HG02798 (cell line): ENCODE measurements at regions not wholly inside any gene's neighbourhood (a gene's known extent, or its start where the extent isn't known, plus 50 kb on each side); places are given as distances from the start of the nearest gene placed in this dataset.

Experiments used
- ATAC-seq: cut with Tn5 transposase; IDR thresholded peaks from one replicate; pipeline ENCODE4 v1.9.1; 2021; ENCODE audit warnings: mild to moderate bottlenecking; ENCODE audit not compliant: unreplicated experiment, poor library complexity

- no peak for ATAC-seq
Observed at GRCh38 chr12:69059465-69060457, 126.8 kb upstream of the CPM start.

GRCh38 chr12:69061574-69061973 lies 128.6 kb upstream of the CPM start:
- ATAC-seq, result no peak

- ATAC-seq, result no peak
Observed at GRCh38 chr12:69062621-69063237, 129.8 kb upstream of the CPM start.

- no peak for ATAC-seq
Observed at GRCh38 chr12:69064734-69065443, 131.9 kb upstream of the CPM start.

- no peak for ATAC-seq
Observed at GRCh38 chr12:69065775-69066174, 132.8 kb upstream of the CPM start.

GRCh38 chr12:69066492-69067373 lies 133.8 kb upstream of the CPM start:
- no peak for ATAC-seq

GRCh38 chr12:69067713-69068112 lies 134.7 kb upstream of the CPM start:
- no peak for ATAC-seq

- ATAC-seq, result no peak
Observed at GRCh38 chr12:69068448-69068847, 135.5 kb upstream of the CPM start.

- ATAC-seq, result no peak
Observed at GRCh38 chr12:69069479-69069878, 136.5 kb upstream of the CPM start.

- ATAC-seq, result peak; percentile 89
Observed at GRCh38 chr12:69070319-69071090, 137.5 kb upstream of the CPM start.

- ATAC-seq, result no peak
Observed at GRCh38 chr12:69071091-69071370, 138.1 kb upstream of the CPM start.

GRCh38 chr12:69073035-69073434 lies 140.1 kb upstream of the CPM start:
- ATAC-seq, result no peak

GRCh38 chr12:69074556-69075349 lies 141.8 kb upstream of the CPM start:
- ATAC-seq, result no peak

- ATAC-seq, result no peak
Observed at GRCh38 chr12:69083689-69084088, 150.7 kb upstream of the CPM start.

- no peak for ATAC-seq
Observed at GRCh38 chr12:69084816-69085378, 151.9 kb upstream of the CPM start.

- no peak for ATAC-seq
Observed at GRCh38 chr12:69085852-69086251, 152.9 kb upstream of the CPM start.

- ATAC-seq, result no peak
Observed at GRCh38 chr12:69087986-69088385, 151.4 kb upstream of the CPSF6 start.

- ATAC-seq, result no peak
Observed at GRCh38 chr12:69090722-69091121, 148.6 kb upstream of the CPSF6 start.
